Amniotic epithelial cell (primary cell): ENCODE measurements at regions not wholly inside any gene's neighbourhood (a gene's known extent, or its start where the extent isn't known, plus 50 kb on each side); places are given as distances from the start of the nearest gene placed in this dataset.
"Not testable (repeated sequence)": the region's sequence is repeated elsewhere in the genome, so short reads cannot be mapped to it uniquely, and the experiment has no call there.

ENCODE experiments used
- DNase-seq: peaks from one replicate; pipeline ENCODE4 v3.0.0-alpha.2; 2010; ENCODE audit warnings: low read depth

GRCh38 chr4:126583509-126583908, 1049.2 kb upstream of the INTU start:
- peak; percentile 45 for DNase-seq

GRCh38 chr4:126591583-126591982, 1041.2 kb upstream of the INTU start:
- DNase-seq: peak; percentile 8

GRCh38 chr4:126592088-126592487, 1040.7 kb upstream of the INTU start:
- DNase-seq: peak; percentile 19

- DNase-seq: no peak
Observed at GRCh38 chr4:126593626-126594025, 1039.1 kb upstream of the INTU start.

GRCh38 chr4:126595643-126596042, 1037.1 kb upstream of the INTU start:
- no peak for DNase-seq

- peak; percentile 11 for DNase-seq
Observed at GRCh38 chr4:126599746-126600145, 1033.0 kb upstream of the INTU start.

- no peak for DNase-seq
Observed at GRCh38 chr4:126603210-126603609, 1029.5 kb upstream of the INTU start.

- no peak for DNase-seq
Observed at GRCh38 chr4:126603825-126604224, 1028.9 kb upstream of the INTU start.

GRCh38 chr4:126604268-126604867, 1028.4 kb upstream of the INTU start:
- DNase-seq: peak; percentile 43

- DNase-seq: no peak
Observed at GRCh38 chr4:126610933-126611332, 1021.8 kb upstream of the INTU start.

GRCh38 chr4:126611900-126612299, 1020.9 kb upstream of the INTU start:
- DNase-seq: peak; percentile 75

GRCh38 chr4:126614356-126614855, 1018.4 kb upstream of the INTU start:
- no peak for DNase-seq

- no peak for DNase-seq
Observed at GRCh38 chr4:126616795-126617194, 1016.0 kb upstream of the INTU start.

- DNase-seq: peak; percentile 23
Observed at GRCh38 chr4:126627255-126627654, 1005.5 kb upstream of the INTU start.

GRCh38 chr4:126628933-126629332, 1003.8 kb upstream of the INTU start:
- no peak for DNase-seq

GRCh38 chr4:126630230-126630629, 1002.5 kb upstream of the INTU start:
- peak; percentile 66 for DNase-seq

GRCh38 chr4:126633306-126633705, 999.5 kb upstream of the INTU start:
- no peak for DNase-seq

GRCh38 chr4:126637706-126638105, 995.1 kb upstream of the INTU start:
- no peak for DNase-seq

- no peak for DNase-seq
Observed at GRCh38 chr4:126647320-126647719, 985.4 kb upstream of the INTU start.

- no peak for DNase-seq
Observed at GRCh38 chr4:126647756-126648397, 984.9 kb upstream of the INTU start.

- no peak for DNase-seq
Observed at GRCh38 chr4:126658411-126658810, 974.3 kb upstream of the INTU start.

GRCh38 chr4:126661194-126661593, 971.6 kb upstream of the INTU start:
- peak; percentile 86 for DNase-seq

- no peak for DNase-seq
Observed at GRCh38 chr4:126664839-126665238, 967.9 kb upstream of the INTU start.

- DNase-seq: not testable (repeated sequence)
Observed at GRCh38 chr4:126670038-126670437, 962.7 kb upstream of the INTU start.
